Natural killer cell (primary cell): ENCODE measurements at regions not wholly inside any gene's neighbourhood (a gene's known extent, or its start where the extent isn't known, plus 50 kb on each side); places are given as distances from the start of the nearest gene placed in this dataset.

Experiments used
- ATAC-seq, 3 donors: fragments of 150-1000 bp in 2 of 3; fragments of 200-7000 bp in 1 of 3; cut with Tn5 transposase; 1 replicate in 1 of 3; 2 replicates in 2 of 3; pipeline ENCODE4 v1.10.0; 2021; ENCODE audit warnings: mild to moderate bottlenecking in 2 of 3, moderate library complexity in 2 of 3
- DNase-seq, 2 donors: peaks; one replicate each; pipeline versions ENCODE4 v3.0.0 to v3.0.0-alpha.2; 2013 to 2021; ENCODE audit warnings: mixed read lengths in 1 of 2
- H3K27ac ChIP-seq: one replicate; pipeline ENCODE4 v1.5.1; 2013; ENCODE audit warnings: mild to moderate bottlenecking, low read length
- H3K27me3 ChIP-seq: one replicate; pipeline ENCODE4 v1.6.1; 2013; ENCODE audit warnings: low read length; ENCODE audit not compliant: control insufficient read depth, insufficient read depth
- H3K36me3 ChIP-seq: one replicate; pipeline ENCODE4 v1.6.1; 2013; ENCODE audit warnings: low read length; ENCODE audit not compliant: control insufficient read depth, insufficient read depth
- H3K4me1 ChIP-seq: one replicate; pipeline ENCODE4 v1.6.1; 2013; ENCODE audit warnings: low read length; ENCODE audit not compliant: control insufficient read depth, insufficient read depth
- H3K4me3 ChIP-seq: one replicate; pipeline ENCODE4 v1.5.1; 2013; ENCODE audit warnings: low read length
- H3K9me3 ChIP-seq: one replicate; pipeline ENCODE4 v1.6.1; 2013; ENCODE audit warnings: low read length; ENCODE audit not compliant: control insufficient read depth, insufficient read depth
- H3K27ac Mint-ChIP-seq, 2 donors: one replicate each; pipeline ENCODE4 v1.8.0; 2022; ENCODE audit warnings: mild to moderate bottlenecking in 2 of 2, mixed read lengths in 2 of 2, moderate library complexity in 1 of 2
- H3K27me3 Mint-ChIP-seq, 2 donors: one replicate each; pipeline ENCODE4 v1.8.0; 2022; ENCODE audit warnings: low read depth in 2 of 2, mixed read lengths in 2 of 2
- H3K36me3 Mint-ChIP-seq: one replicate; pipeline ENCODE4 v1.8.0; 2022; ENCODE audit warnings: mixed read lengths
- H3K4me1 Mint-ChIP-seq, 2 donors: one replicate each; pipeline ENCODE4 v1.8.0; 2022; ENCODE audit warnings: mixed read lengths in 2 of 2
- H3K4me3 Mint-ChIP-seq: one replicate; pipeline ENCODE4 v1.8.0; 2022; ENCODE audit warnings: mild to moderate bottlenecking, moderate library complexity, mixed read lengths
- H3K9me3 Mint-ChIP-seq, 2 donors: one replicate each; pipeline ENCODE4 v1.8.0; 2022; ENCODE audit warnings: mixed read lengths in 2 of 2
- WGBS: methylation state at CpG from one replicate; pipeline ENCODE4 v1.1.7; 2013; ENCODE audit warnings: missing lambda C conversion rate; ENCODE audit not compliant: insufficient coverage; 5-methylcytosine and 5-hydroxymethylcytosine counted together
- intact Hi-C: fragments of 100-400 bp; cut with micrococcal nuclease; formaldehyde crosslinking; loops from one replicate; pipeline ENCODE4 v1.14.2; 2022
- TF ChIP-seq, protein P1 (sequence below): fragments of 200-600 bp; IDR thresholded peaks from one replicate; pipeline ENCODE4 v1.8.0; 2022; ENCODE audit warnings: antibody characterized with exemption

DNA sequence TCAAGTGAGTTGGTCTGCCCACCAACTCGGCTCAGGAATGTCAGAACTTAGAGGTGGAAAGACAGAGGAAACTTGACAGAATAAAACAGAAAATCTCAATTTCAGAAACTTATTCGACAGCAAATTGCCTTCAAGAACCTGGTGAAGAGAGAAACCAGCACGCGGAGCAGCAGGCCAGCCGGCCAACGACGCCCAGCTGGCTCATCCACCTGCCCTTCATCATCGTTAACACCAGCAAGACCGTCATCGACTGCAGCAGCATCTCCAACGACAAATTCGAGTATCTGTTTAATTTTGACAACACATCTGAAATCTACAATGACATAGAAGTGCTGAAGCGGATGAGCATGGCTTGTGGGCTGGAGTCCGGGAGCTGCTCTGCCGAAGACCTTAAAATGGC, 350.8 kb upstream of the CAMK1G start:
- 95% methylated on average over 15 of the region's 15 CpGs for WGBS
- H3K4me1 Mint-ChIP-seq, result no peaks in the 10 kb centered on the region
- H3K4me3 Mint-ChIP-seq, result no peak overlapping the region
- peaks cover 0 to 2% of the 10 kb centered on the region in 2 donors for H3K9me3 Mint-ChIP-seq
- DNase-seq (no peak), ATAC-seq (no peak)
- Histone ChIP-seq H3K4me1 (no peaks in the 10 kb centered on the region), H3K36me3 (no peaks in the 10 kb centered on the region), H3K27me3 (no peaks in the 10 kb centered on the region), H3K4me3 (no peak overlapping the region), H3K9me3 (no peaks in the 10 kb centered on the region), H3K27ac (no peak overlapping the region)
- H3K27me3 Mint-ChIP-seq, result peaks cover 7 to 9% of the 10 kb centered on the region in 2 donors
- intact Hi-C loops, result no loop called here
- no peak overlapping the region for H3K27ac Mint-ChIP-seq
- TF ChIP-seq, protein P1, sequence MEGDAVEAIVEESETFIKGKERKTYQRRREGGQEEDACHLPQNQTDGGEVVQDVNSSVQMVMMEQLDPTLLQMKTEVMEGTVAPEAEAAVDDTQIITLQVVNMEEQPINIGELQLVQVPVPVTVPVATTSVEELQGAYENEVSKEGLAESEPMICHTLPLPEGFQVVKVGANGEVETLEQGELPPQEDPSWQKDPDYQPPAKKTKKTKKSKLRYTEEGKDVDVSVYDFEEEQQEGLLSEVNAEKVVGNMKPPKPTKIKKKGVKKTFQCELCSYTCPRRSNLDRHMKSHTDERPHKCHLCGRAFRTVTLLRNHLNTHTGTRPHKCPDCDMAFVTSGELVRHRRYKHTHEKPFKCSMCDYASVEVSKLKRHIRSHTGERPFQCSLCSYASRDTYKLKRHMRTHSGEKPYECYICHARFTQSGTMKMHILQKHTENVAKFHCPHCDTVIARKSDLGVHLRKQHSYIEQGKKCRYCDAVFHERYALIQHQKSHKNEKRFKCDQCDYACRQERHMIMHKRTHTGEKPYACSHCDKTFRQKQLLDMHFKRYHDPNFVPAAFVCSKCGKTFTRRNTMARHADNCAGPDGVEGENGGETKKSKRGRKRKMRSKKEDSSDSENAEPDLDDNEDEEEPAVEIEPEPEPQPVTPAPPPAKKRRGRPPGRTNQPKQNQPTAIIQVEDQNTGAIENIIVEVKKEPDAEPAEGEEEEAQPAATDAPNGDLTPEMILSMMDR, result no peak
- H3K36me3 Mint-ChIP-seq, result peaks cover 7% of the 10 kb centered on the region

DNA sequence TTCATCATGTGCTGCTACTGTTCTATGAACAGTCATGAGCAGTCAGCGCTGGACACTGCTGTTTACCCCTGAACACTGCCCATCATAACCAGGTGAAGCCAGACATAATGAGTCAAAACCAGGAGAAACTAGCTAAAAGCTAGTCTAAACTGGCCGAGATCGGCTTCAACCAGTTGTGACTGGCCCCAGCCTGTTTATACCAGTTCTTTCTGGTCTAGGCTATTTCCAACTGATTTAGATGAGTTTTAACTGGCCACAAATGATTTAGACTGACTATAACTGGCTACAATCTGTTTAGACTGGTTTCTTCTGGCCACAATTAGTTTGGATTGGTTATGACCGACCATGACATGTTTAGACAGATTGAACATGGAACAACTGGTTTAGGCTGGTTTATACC, 348.3 kb upstream of the CAMK1G start:
- Mint-ChIP-seq H3K4me3 (no peak overlapping the region), H3K4me1 (no peaks in the 10 kb centered on the region), H3K27ac (no peak overlapping the region), H3K36me3 (peaks cover 7% of the 10 kb centered on the region), H3K27me3 (peaks cover 7 to 11% of the 10 kb centered on the region in 2 donors), H3K9me3 (no peaks in the 10 kb centered on the region)
- 97% methylated on average over 4 of the region's 4 CpGs for WGBS
- no peak overlapping the region for H3K4me3 ChIP-seq
- no peak overlapping the region for H3K27ac ChIP-seq
- DNase-seq (no peak), ATAC-seq (no peak)
- H3K27me3 ChIP-seq, result no peaks in the 10 kb centered on the region
- intact Hi-C loops, result no loop called here
- no peaks in the 10 kb centered on the region for H3K36me3 ChIP-seq
- no peaks in the 10 kb centered on the region for H3K4me1 ChIP-seq
- TF ChIP-seq, protein P1, result no peak
- H3K9me3 ChIP-seq, result no peaks in the 10 kb centered on the region

DNA sequence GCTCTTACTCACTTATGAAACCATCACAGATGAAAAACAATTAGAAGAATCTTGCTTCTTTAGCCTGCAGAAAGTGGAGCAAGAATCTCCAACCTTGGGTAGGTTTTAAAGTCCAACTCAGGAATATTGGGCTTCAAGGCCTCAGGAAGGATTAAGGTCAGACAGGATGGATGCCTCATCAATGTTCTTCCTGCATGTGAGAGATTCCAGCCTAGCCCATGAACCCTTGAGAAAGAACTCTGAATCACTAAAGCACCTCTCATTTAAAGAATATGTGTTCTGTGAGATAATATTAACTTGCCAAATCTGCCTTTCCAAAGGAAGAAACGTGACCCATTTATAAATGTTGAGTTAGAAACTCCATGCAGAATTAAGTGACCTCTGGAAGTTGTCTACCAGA, 345.2 kb upstream of the CAMK1G start:
- Histone ChIP-seq H3K9me3 (no peaks in the 10 kb centered on the region), H3K4me1 (no peaks in the 10 kb centered on the region), H3K36me3 (no peaks in the 10 kb centered on the region), H3K27me3 (no peaks in the 10 kb centered on the region), H3K4me3 (no peak overlapping the region), H3K27ac (no peak overlapping the region)
- ATAC-seq (no peak), DNase-seq (no peak)
- Mint-ChIP-seq H3K27me3 (peaks cover 6 to 8% of the 10 kb centered on the region in 2 donors), H3K4me1 (no peaks in the 10 kb centered on the region), H3K36me3 (no peaks in the 10 kb centered on the region), H3K9me3 (no peaks in the 10 kb centered on the region), H3K27ac (no peak overlapping the region), H3K4me3 (no peak overlapping the region)
- WGBS, result 60% methylated on average over 1 of the region's 1 CpG
- TF ChIP-seq, protein P1, result no peak
- intact Hi-C loops, result no loop called here

DNA sequence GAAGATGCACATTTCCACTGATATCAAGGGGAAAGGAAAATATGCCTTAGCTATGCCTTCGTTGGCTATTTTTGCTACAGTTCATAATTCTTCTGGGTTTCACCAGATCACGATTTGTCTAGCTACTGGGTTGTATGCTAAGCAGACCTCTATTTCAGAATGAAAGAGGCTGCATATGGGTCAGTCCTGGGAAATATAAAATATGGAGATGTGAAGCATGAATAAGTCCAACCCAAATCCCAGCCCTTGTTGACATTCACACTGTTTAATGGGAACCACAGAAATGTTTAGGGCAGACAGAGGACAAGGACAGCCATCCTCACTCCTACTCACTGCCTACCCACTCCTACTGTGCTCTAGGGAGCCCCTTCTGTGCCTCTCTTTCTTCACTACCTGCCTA, 343.2 kb upstream of the CAMK1G start:
- H3K36me3 ChIP-seq, result no peaks in the 10 kb centered on the region
- no peaks in the 10 kb centered on the region for H3K27me3 ChIP-seq
- H3K4me3 ChIP-seq, result no peak overlapping the region
- TF ChIP-seq, protein P1, result no peak
- ATAC-seq (no peak), DNase-seq (no peak)
- Mint-ChIP-seq H3K27ac (no peak overlapping the region), H3K4me1 (no peaks in the 10 kb centered on the region), H3K27me3 (peaks cover 6 to 8% of the 10 kb centered on the region in 2 donors), H3K36me3 (no peaks in the 10 kb centered on the region), H3K4me3 (no peak overlapping the region), H3K9me3 (no peaks in the 10 kb centered on the region)
- H3K27ac ChIP-seq, result no peak overlapping the region
- WGBS, result 56% methylated on average over 2 of the region's 2 CpGs
- no peaks in the 10 kb centered on the region for H3K4me1 ChIP-seq
- intact Hi-C loops, result no loop called here
- no peaks in the 10 kb centered on the region for H3K9me3 ChIP-seq
